ENCODE measurements at regions not wholly inside any gene's neighbourhood (a gene's known extent, or its start where the extent isn't known, plus 50 kb on each side); places are given as distances from the start of the nearest gene placed in this dataset.

GRCh38 chr5:104472811-104473210 lies 910.2 kb upstream of the NUDT12 start:
- no peak for TF ChIP-seq CTCF (conservative IDR thresholded peaks at IDR 0.05; ENCODE audit: low read depth, low read length)
- no peak for TF ChIP-seq EZH2 (IDR thresholded peaks at IDR 0.05; ENCODE audit: borderline replicate concordance, low read depth, low read length, poor library complexity, severe bottlenecking)

All from A673 (cell line).